ENCODE measurements at regions not wholly inside any gene's neighbourhood (a gene's known extent, or its start where the extent isn't known, plus 50 kb on each side); places are given as distances from the start of the nearest gene placed in this dataset.

DNA sequence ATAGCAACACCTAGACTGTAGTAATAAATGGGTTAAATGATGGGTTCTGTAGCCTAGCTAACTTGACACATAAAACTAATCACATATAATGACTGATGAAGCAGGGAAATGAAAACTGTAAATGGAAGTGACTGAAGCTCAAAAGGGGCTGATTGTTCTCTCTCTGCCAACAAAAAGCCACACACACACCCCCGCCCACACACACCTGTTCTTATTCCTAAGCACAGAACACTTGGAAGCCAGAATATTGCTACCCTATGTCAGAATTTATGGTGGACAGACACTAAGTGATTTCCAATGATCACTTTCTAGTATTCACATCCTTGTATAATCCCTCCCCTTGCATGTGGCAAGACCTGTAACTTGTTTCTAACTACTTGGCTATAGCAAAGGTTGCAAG, 603.5 kb downstream of the UTRN start:
- TF ChIP-seq, protein P1, sequence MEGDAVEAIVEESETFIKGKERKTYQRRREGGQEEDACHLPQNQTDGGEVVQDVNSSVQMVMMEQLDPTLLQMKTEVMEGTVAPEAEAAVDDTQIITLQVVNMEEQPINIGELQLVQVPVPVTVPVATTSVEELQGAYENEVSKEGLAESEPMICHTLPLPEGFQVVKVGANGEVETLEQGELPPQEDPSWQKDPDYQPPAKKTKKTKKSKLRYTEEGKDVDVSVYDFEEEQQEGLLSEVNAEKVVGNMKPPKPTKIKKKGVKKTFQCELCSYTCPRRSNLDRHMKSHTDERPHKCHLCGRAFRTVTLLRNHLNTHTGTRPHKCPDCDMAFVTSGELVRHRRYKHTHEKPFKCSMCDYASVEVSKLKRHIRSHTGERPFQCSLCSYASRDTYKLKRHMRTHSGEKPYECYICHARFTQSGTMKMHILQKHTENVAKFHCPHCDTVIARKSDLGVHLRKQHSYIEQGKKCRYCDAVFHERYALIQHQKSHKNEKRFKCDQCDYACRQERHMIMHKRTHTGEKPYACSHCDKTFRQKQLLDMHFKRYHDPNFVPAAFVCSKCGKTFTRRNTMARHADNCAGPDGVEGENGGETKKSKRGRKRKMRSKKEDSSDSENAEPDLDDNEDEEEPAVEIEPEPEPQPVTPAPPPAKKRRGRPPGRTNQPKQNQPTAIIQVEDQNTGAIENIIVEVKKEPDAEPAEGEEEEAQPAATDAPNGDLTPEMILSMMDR (IDR thresholded peaks at IDR 0.05): no peak
- TF ChIP-seq POLR2A (IDR thresholded peaks at IDR 0.05): no peak
